SK-N-SH (cell line): ENCODE measurements at regions not wholly inside any gene's neighbourhood (a gene's known extent, or its start where the extent isn't known, plus 50 kb on each side); places are given as distances from the start of the nearest gene placed in this dataset.

Experiments
- CTCF ChIP-seq: fragments of 200-600 bp; sonication (generic); IDR thresholded peaks from 2 replicates; pipeline ENCODE4 v1.6.1; 2017; ENCODE audit warnings: antibody characterized with exemption, mild to moderate bottlenecking, moderate library complexity
- EP300 ChIP-seq, 2 experiments: IDR thresholded peaks; 2 replicates each; pipeline versions ENCODE4 v1.4.0 to v1.6.1; 2012; ENCODE audit warnings: borderline replicate concordance in 1 of 2, low read depth in 1 of 2, low read length in 1 of 2
- TCF12 ChIP-seq: IDR thresholded peaks from 2 replicates; pipeline ENCODE4 v1.4.0; 2012
- TF ChIP-seq, protein P1 (sequence below): fragments of 150-350 bp; IDR thresholded peaks from 2 replicates; pipeline ENCODE4 v1.6.1; 2017; ENCODE audit warnings: antibody characterized with exemption, low read length, low read depth, borderline replicate concordance
- TF ChIP-seq, protein P2 (sequence below): IDR thresholded peaks from 2 replicates; pipeline ENCODE4 v1.4.0; 2012; ENCODE audit warnings: low read depth
- TF ChIP-seq, protein P3 (sequence below): fragments of 150-350 bp; IDR thresholded peaks from 2 replicates; pipeline ENCODE4 v1.6.1; 2016; ENCODE audit warnings: mild to moderate bottlenecking, low read depth, low read length
- TF ChIP-seq, protein P4 (sequence below): IDR thresholded peaks from 2 replicates; pipeline ENCODE4 v1.6.1; 2012; ENCODE audit warnings: mild to moderate bottlenecking, low read depth, low read length, moderate library complexity

- TF ChIP-seq, protein P1, sequence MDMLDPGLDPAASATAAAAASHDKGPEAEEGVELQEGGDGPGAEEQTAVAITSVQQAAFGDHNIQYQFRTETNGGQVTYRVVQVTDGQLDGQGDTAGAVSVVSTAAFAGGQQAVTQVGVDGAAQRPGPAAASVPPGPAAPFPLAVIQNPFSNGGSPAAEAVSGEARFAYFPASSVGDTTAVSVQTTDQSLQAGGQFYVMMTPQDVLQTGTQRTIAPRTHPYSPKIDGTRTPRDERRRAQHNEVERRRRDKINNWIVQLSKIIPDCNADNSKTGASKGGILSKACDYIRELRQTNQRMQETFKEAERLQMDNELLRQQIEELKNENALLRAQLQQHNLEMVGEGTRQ: no peak
- TF ChIP-seq, protein P2, sequence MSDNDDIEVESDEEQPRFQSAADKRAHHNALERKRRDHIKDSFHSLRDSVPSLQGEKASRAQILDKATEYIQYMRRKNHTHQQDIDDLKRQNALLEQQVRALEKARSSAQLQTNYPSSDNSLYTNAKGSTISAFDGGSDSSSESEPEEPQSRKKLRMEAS: no peak
- TF ChIP-seq CTCF: no peak
- no peak for TF ChIP-seq TCF12
- TF ChIP-seq, protein P3, sequence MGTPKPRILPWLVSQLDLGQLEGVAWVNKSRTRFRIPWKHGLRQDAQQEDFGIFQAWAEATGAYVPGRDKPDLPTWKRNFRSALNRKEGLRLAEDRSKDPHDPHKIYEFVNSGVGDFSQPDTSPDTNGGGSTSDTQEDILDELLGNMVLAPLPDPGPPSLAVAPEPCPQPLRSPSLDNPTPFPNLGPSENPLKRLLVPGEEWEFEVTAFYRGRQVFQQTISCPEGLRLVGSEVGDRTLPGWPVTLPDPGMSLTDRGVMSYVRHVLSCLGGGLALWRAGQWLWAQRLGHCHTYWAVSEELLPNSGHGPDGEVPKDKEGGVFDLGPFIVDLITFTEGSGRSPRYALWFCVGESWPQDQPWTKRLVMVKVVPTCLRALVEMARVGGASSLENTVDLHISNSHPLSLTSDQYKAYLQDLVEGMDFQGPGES: no peak
- TF ChIP-seq, protein P4, sequence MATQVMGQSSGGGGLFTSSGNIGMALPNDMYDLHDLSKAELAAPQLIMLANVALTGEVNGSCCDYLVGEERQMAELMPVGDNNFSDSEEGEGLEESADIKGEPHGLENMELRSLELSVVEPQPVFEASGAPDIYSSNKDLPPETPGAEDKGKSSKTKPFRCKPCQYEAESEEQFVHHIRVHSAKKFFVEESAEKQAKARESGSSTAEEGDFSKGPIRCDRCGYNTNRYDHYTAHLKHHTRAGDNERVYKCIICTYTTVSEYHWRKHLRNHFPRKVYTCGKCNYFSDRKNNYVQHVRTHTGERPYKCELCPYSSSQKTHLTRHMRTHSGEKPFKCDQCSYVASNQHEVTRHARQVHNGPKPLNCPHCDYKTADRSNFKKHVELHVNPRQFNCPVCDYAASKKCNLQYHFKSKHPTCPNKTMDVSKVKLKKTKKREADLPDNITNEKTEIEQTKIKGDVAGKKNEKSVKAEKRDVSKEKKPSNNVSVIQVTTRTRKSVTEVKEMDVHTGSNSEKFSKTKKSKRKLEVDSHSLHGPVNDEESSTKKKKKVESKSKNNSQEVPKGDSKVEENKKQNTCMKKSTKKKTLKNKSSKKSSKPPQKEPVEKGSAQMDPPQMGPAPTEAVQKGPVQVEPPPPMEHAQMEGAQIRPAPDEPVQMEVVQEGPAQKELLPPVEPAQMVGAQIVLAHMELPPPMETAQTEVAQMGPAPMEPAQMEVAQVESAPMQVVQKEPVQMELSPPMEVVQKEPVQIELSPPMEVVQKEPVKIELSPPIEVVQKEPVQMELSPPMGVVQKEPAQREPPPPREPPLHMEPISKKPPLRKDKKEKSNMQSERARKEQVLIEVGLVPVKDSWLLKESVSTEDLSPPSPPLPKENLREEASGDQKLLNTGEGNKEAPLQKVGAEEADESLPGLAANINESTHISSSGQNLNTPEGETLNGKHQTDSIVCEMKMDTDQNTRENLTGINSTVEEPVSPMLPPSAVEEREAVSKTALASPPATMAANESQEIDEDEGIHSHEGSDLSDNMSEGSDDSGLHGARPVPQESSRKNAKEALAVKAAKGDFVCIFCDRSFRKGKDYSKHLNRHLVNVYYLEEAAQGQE: no peak
- no peak for TF ChIP-seq EP300 (IDR thresholded peaks at IDR 0.05; ENCODE audit: borderline replicate concordance in 1 of 2, low read depth in 1 of 2, low read length in 1 of 2)
Measured at GRCh38 chr1:96927125-96927524, 205.5 kb downstream of the PTBP2 start.
